Esophagus squamous epithelium (tissue), 4 donors: ENCODE measurements at regions not wholly inside any gene's neighbourhood (a gene's known extent, or its start where the extent isn't known, plus 50 kb on each side); places are given as distances from the start of the nearest gene placed in this dataset.

Experiments
- CTCF ChIP-seq, 6 experiments: fragments of 450-650 bp in 4 of 6; fragments of 200-600 bp in 2 of 6; sonication (generic) in 2 of 6; IDR thresholded peaks; one replicate each; pipeline ENCODE4 v1.5.1; 2016 to 2019; ENCODE audit warnings: antibody characterized with exemption in 6 of 6, mild to moderate bottlenecking in 4 of 6, moderate library complexity in 4 of 6
- POLR2A ChIP-seq, 4 donors: fragments of 450-650 bp; IDR thresholded peaks; one replicate each; pipeline ENCODE4 v1.6.1; 2017; ENCODE audit warnings: antibody characterized with exemption in 4 of 4, mild to moderate bottlenecking in 4 of 4, moderate library complexity in 3 of 4

GRCh38 chr15:69608661-69609060 lies 156.0 kb downstream of the RPLP1 start:
- TF ChIP-seq CTCF (IDR thresholded peaks at IDR 0.05): no peak
- no peak for TF ChIP-seq POLR2A (IDR thresholded peaks at IDR 0.05)
